ENCODE measurements at regions not wholly inside any gene's neighbourhood (a gene's known extent, or its start where the extent isn't known, plus 50 kb on each side); places are given as distances from the start of the nearest gene placed in this dataset.

- TF ChIP-seq CTCF (IDR thresholded peaks at IDR 0.05; ENCODE audit: low read length) (no peak), EZH2 (optimal IDR thresholded peaks at IDR 0.05; ENCODE audit: low read depth, low read length) (no peak), EZH2phosphoT487 (IDR thresholded peaks at IDR 0.05; ENCODE audit: low read length) (no peak)
Observed at GRCh38 chr3:125671461-125672243, 76.4 kb upstream of the OSBPL11 start.
